Activated CD8-positive, alpha-beta T cell treated with anti-CD3 and anti-CD28 coated beads, Interleukin-2, amount 10 ng/mL, durations not matched to agents 7 days and 5 days (primary cell): ENCODE measurements at regions not wholly inside any gene's neighbourhood (a gene's known extent, or its start where the extent isn't known, plus 50 kb on each side); places are given as distances from the start of the nearest gene placed in this dataset.

Source experiments
- ATAC-seq: fragments of 150-1000 bp; cut with Tn5 transposase; one replicate; pipeline ENCODE4 v1.10.0; 2021; ENCODE audit warnings: moderate library complexity
- CTCF ChIA-PET: fragments of 350-600 bp; sonication (Branson Sonifier 250); formaldehyde crosslinking; loops from one replicate; lab custom pipeline; 2021; ENCODE audit warnings: antibody characterized with exemption; lab: Charles Lee
- POLR2A ChIA-PET: fragments of 350-600 bp; sonication (Branson Sonifier 250); formaldehyde crosslinking; loops from one replicate; lab custom pipeline; 2021; ENCODE audit warnings: antibody characterized with exemption; lab: Charles Lee
- DNase-seq: peaks from one replicate; pipeline ENCODE4 v3.0.0-alpha.2; 2020
- H3K27ac Mint-ChIP-seq: one replicate; pipeline ENCODE4 v1.8.0; 2021; ENCODE audit warnings: mild to moderate bottlenecking, mixed read lengths
- H3K27me3 Mint-ChIP-seq: one replicate; pipeline ENCODE4 v1.8.0; 2021; ENCODE audit warnings: low read depth, mixed read lengths
- H3K36me3 Mint-ChIP-seq: one replicate; pipeline ENCODE4 v1.8.0; 2021; ENCODE audit warnings: low read depth, mixed read lengths
- H3K4me1 Mint-ChIP-seq: one replicate; pipeline ENCODE4 v1.8.0; 2021; ENCODE audit warnings: low read depth, mixed read lengths
- H3K4me3 Mint-ChIP-seq: one replicate; pipeline ENCODE4 v1.8.0; 2021; ENCODE audit warnings: mild to moderate bottlenecking, mixed read lengths
- H3K9me3 Mint-ChIP-seq: one replicate; pipeline ENCODE4 v1.8.0; 2022; ENCODE audit warnings: mixed read lengths; ENCODE audit not compliant: insufficient read depth

GRCh38 chr2:21431078-21431477, 307.3 kb downstream of the TDRD15 start:
- H3K4me1 Mint-ChIP-seq, result peaks cover 6% of the 10 kb centered on the region
- ChIA-PET CTCF (no interaction called here), POLR2A (no interaction called here)
- H3K36me3 Mint-ChIP-seq, result no peaks in the 10 kb centered on the region
- H3K27me3 Mint-ChIP-seq, result no peaks in the 10 kb centered on the region
- H3K27ac Mint-ChIP-seq, result no peak overlapping the region
- no peak overlapping the region for H3K4me3 Mint-ChIP-seq
- DNase-seq, result no peak
- H3K9me3 Mint-ChIP-seq, result peaks cover 4% of the 10 kb centered on the region
- no peak for ATAC-seq

- ChIA-PET CTCF (no interaction called here), POLR2A (no interaction called here)
- Mint-ChIP-seq H3K27ac (no peak overlapping the region), H3K9me3 (no peaks in the 10 kb centered on the region), H3K36me3 (no peaks in the 10 kb centered on the region), H3K4me3 (no peak overlapping the region), H3K4me1 (no peaks in the 10 kb centered on the region), H3K27me3 (no peaks in the 10 kb centered on the region)
- DNase-seq (no peak), ATAC-seq (no peak)
These were observed 315.2 kb downstream of the TDRD15 start for GRCh38 chr2:21438949-21439348.

GRCh38 chr2:21441442-21441841, 317.7 kb downstream of the TDRD15 start:
- Mint-ChIP-seq H3K4me3 (no peak overlapping the region), H3K27ac (no peak overlapping the region), H3K4me1 (no peaks in the 10 kb centered on the region), H3K9me3 (no peaks in the 10 kb centered on the region), H3K27me3 (no peaks in the 10 kb centered on the region), H3K36me3 (no peaks in the 10 kb centered on the region)
- no peak for ATAC-seq
- POLR2A ChIA-PET, result no interaction called here
- DNase-seq, result no peak
- CTCF ChIA-PET, result no interaction called here

GRCh38 chr2:21443494-21444105, 319.8 kb downstream of the TDRD15 start:
- ChIA-PET POLR2A (no interaction called here), CTCF (no interaction called here)
- DNase-seq, result no peak

GRCh38 chr2:21449881-21450280, 326.1 kb downstream of the TDRD15 start:
- ChIA-PET POLR2A (no interaction called here), CTCF (no interaction called here)
- no peak for DNase-seq
- H3K27ac Mint-ChIP-seq, result no peak overlapping the region
- no peaks in the 10 kb centered on the region for H3K4me1 Mint-ChIP-seq
- no peak for ATAC-seq
- no peaks in the 10 kb centered on the region for H3K27me3 Mint-ChIP-seq
- no peaks in the 10 kb centered on the region for H3K9me3 Mint-ChIP-seq
- H3K36me3 Mint-ChIP-seq, result no peaks in the 10 kb centered on the region
- no peak overlapping the region for H3K4me3 Mint-ChIP-seq

More at GRCh38 chr2:21443494-21444105, 319.8 kb downstream of the TDRD15 start:
- Mint-ChIP-seq H3K4me3 (no peak overlapping the region), H3K36me3 (no peaks in the 10 kb centered on the region), H3K4me1 (no peaks in the 10 kb centered on the region), H3K9me3 (no peaks in the 10 kb centered on the region), H3K27me3 (no peaks in the 10 kb centered on the region), H3K27ac (no peak overlapping the region)
- no peak for ATAC-seq

- ChIA-PET POLR2A (no interaction called here), CTCF (no interaction called here)
- H3K4me1 Mint-ChIP-seq, result no peaks in the 10 kb centered on the region
- no peak for ATAC-seq
- no peaks in the 10 kb centered on the region for H3K9me3 Mint-ChIP-seq
- no peak overlapping the region for H3K27ac Mint-ChIP-seq
- H3K4me3 Mint-ChIP-seq, result no peak overlapping the region
- H3K36me3 Mint-ChIP-seq, result no peaks in the 10 kb centered on the region
- H3K27me3 Mint-ChIP-seq, result no peaks in the 10 kb centered on the region
- DNase-seq, result no peak
These were observed 327.6 kb downstream of the TDRD15 start for GRCh38 chr2:21451403-21451802.

- Mint-ChIP-seq H3K27ac (no peak overlapping the region), H3K9me3 (peaks cover 5% of the 10 kb centered on the region), H3K4me3 (no peak overlapping the region), H3K27me3 (no peaks in the 10 kb centered on the region), H3K4me1 (no peaks in the 10 kb centered on the region), H3K36me3 (no peaks in the 10 kb centered on the region)
- DNase-seq (no peak), ATAC-seq (no peak)
- ChIA-PET CTCF (no interaction called here), POLR2A (no interaction called here)
These were observed 328.5 kb downstream of the TDRD15 start for GRCh38 chr2:21452263-21452662.

- DNase-seq, result no peak
- H3K27ac Mint-ChIP-seq, result no peak overlapping the region
- CTCF ChIA-PET, result no interaction called here
- no peak overlapping the region for H3K4me3 Mint-ChIP-seq
- no peaks in the 10 kb centered on the region for H3K27me3 Mint-ChIP-seq
- POLR2A ChIA-PET, result no interaction called here
- no peaks in the 10 kb centered on the region for H3K36me3 Mint-ChIP-seq
- peaks cover 5% of the 10 kb centered on the region for H3K9me3 Mint-ChIP-seq
- no peak for ATAC-seq
- H3K4me1 Mint-ChIP-seq, result no peaks in the 10 kb centered on the region
These were observed 328.9 kb downstream of the TDRD15 start for GRCh38 chr2:21452678-21453077.

- peaks cover 5% of the 10 kb centered on the region for H3K9me3 Mint-ChIP-seq
- no peak overlapping the region for H3K27ac Mint-ChIP-seq
- no peaks in the 10 kb centered on the region for H3K4me1 Mint-ChIP-seq
- H3K27me3 Mint-ChIP-seq, result no peaks in the 10 kb centered on the region
- no peaks in the 10 kb centered on the region for H3K36me3 Mint-ChIP-seq
- ChIA-PET POLR2A (no interaction called here), CTCF (no interaction called here)
- DNase-seq (no peak), ATAC-seq (no peak)
- no peak overlapping the region for H3K4me3 Mint-ChIP-seq
These were observed 330.1 kb downstream of the TDRD15 start for GRCh38 chr2:21453723-21454450.

GRCh38 chr2:21454839-21455238, 331.1 kb downstream of the TDRD15 start:
- ChIA-PET CTCF (no interaction called here), POLR2A (no interaction called here)
- Mint-ChIP-seq H3K27ac (no peak overlapping the region), H3K4me3 (no peak overlapping the region), H3K36me3 (no peaks in the 10 kb centered on the region), H3K9me3 (peaks cover 7% of the 10 kb centered on the region), H3K4me1 (no peaks in the 10 kb centered on the region), H3K27me3 (no peaks in the 10 kb centered on the region)
- DNase-seq (no peak), ATAC-seq (no peak)

- Mint-ChIP-seq H3K27me3 (no peaks in the 10 kb centered on the region), H3K9me3 (peaks cover 10% of the 10 kb centered on the region), H3K4me3 (no peak overlapping the region), H3K36me3 (no peaks in the 10 kb centered on the region), H3K27ac (no peak overlapping the region), H3K4me1 (no peaks in the 10 kb centered on the region)
- DNase-seq, result no peak
- POLR2A ChIA-PET, result no interaction called here
- CTCF ChIA-PET, result no interaction called here
- ATAC-seq, result no peak
These were observed 338.0 kb downstream of the TDRD15 start for GRCh38 chr2:21461754-21462240.

GRCh38 chr2:21466341-21466927, 342.7 kb downstream of the TDRD15 start:
- DNase-seq, result no peak
- no peak for ATAC-seq
- H3K27me3 Mint-ChIP-seq, result no peaks in the 10 kb centered on the region
- POLR2A ChIA-PET, result no interaction called here
- H3K4me3 Mint-ChIP-seq, result no peak overlapping the region
- H3K9me3 Mint-ChIP-seq, result peaks cover 5% of the 10 kb centered on the region
- no peak overlapping the region for H3K27ac Mint-ChIP-seq
- CTCF ChIA-PET, result no interaction called here
- H3K4me1 Mint-ChIP-seq, result no peaks in the 10 kb centered on the region
- no peaks in the 10 kb centered on the region for H3K36me3 Mint-ChIP-seq
